Fibroblast of skin of left biceps (primary cell): ENCODE measurements at regions not wholly inside any gene's neighbourhood (a gene's known extent, or its start where the extent isn't known, plus 50 kb on each side); places are given as distances from the start of the nearest gene placed in this dataset.

Source experiments
- DNase-seq, 2 experiments: peaks; one replicate each; pipeline ENCODE4 v3.0.0-alpha.2; 2013; ENCODE audit warnings: low read depth in 2 of 2

DNA sequence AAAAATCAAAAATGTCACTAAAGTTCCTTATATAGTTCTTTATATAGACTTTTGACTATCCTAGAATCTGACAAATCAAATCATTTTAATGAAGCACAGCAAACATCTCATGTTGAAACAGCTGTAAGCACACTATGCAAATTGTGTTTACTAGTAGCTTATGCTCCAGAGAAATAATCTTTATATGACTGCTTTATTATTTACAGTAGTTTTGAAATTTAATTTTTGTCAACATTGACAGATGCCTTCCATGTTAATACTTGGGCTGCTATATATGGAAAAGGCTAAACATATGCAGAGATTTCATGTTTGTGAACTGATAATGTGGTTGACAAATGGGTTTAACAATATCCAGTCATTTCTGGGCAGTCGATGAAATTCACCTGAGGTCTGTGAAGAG lies 616.8 kb downstream of the TAFA4 start:
- DNase-seq: no peak

DNA sequence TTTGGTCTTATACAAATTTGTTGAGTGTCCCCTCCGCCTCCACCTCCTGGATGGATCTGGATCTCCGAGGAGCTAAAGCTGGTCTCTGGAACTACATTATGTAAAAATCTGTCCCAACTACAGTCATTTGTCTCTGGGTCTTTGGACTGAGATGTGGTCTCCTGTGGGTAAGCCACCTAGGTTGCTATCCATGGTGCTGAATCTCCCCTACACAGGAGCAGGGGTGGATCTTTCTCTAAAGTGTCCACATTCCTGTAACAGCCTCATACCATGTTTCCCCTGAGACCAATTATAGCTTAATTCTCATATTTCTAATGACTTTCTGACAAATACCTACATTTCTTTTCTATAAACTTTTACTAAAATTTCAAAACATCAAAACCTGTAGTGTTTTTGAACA lies 625.8 kb downstream of the TAFA4 start:
- no peak for DNase-seq

DNA sequence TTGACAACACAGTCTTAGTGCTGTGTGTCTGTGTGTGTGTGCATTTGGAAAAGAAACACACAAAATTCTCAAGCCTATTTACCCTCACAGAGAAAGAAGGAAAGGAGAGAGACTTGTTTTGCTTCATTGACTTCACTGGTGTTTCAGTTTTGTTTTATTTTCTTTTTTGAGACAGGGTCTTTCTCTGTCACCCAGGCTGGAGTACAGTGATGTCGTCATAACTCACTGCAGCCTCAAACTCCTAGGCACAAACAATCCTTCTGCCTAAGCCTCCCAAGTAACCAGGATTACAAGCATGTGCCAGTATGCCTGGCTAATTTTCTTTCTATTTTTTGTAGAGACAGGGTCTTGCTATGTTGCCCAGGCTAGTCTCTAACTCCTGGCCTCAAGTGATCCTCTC lies 636.9 kb downstream of the TAFA4 start:
- no peak for DNase-seq

DNA sequence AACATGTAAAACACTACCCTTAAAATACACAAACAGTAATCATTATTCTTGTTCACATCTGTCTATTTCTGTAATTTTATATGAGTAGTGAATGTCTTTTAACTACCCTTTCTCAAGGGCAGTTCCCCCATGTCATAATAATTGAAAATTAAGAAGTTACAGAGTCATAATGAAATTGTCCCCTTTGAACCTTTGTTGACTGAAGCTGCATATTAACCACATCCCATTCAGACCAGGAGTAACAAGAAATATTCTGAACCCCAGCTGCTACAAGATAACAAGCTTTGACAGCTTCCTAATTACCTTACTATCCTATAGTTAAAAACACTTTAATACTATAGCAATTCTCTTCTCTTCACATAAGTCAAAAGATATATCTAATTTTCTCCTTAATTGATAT lies 635.9 kb upstream of the SUCLG2 start:
- DNase-seq: no peak

DNA sequence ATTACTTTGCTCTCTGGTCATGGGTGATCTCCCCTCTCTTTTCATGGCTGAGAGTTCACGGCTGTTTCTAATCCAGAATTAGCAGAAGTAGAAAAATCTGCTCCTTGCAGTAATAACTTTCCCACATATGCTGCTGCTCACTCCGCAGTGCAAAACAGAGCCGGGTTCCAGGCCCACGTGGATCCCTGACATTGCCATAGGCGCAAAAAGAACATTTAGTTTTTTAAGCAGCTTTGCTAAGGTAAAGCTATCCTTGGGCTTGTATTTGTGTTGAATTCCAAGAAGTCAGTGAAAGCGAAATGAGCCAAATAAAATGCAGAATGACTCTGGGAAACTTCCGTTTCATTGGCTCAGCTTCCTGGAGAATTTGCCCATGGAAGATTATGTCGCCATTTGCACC lies 633.7 kb upstream of the SUCLG2 start:
- DNase-seq: no peak

DNA sequence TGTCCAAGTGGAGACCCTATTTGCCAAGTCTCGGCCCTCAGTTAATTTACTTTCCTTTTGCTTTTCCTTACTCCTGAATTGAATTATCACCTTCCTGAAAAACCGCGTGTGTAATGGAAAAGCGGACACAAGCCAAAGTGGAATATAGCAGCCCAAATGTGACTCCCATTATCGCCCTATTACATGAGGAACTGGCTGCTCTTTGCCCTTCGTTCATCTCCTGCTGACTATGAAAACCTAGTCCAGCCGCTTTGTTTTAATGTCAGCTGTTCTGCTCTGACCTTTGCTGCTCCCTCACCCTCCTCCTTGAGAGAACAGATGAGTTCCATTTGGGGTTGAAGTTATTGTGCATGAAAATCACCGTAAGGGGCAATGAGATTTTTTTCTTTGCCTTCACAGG lies 632.7 kb upstream of the SUCLG2 start:
- no peak for DNase-seq

DNA sequence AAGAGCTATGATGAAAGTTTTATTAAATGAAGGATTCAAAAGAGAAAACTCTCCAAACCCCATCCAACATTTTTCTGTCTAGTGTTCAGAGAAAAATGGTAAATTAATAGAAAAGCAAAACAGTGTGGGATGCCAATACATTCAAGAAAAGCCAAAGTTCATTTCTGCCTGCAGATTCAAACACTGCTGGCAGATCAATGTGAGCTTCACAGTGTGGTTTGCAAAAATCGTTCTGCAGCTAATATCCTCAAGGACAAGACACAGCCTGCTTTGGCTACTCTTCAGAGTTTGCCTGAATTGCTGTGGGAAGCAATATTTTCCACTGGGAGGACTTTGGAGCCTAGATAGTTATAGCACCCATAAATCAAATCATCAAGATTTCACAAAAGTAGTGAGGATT lies 619.9 kb upstream of the SUCLG2 start:
- DNase-seq: no peak

DNA sequence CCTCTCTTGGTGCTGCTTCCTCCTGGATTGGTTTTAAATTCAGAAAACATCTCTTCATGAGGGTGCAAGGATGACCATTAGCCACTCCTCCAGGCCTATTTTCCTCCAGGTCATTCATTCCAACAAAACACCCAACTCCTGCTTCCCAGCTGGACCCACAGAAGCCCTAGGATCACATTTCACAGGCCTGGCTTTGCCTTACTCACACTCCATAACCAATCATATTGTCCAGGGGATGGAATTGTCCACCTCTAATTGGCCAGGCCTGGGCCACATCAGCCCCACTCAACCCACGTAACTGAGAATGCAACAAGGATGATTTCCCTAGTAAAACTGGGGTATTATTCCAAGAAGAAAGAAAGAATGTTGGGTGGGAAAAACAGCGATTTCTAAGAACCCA lies 616.7 kb upstream of the SUCLG2 start:
- no peak for DNase-seq

DNA sequence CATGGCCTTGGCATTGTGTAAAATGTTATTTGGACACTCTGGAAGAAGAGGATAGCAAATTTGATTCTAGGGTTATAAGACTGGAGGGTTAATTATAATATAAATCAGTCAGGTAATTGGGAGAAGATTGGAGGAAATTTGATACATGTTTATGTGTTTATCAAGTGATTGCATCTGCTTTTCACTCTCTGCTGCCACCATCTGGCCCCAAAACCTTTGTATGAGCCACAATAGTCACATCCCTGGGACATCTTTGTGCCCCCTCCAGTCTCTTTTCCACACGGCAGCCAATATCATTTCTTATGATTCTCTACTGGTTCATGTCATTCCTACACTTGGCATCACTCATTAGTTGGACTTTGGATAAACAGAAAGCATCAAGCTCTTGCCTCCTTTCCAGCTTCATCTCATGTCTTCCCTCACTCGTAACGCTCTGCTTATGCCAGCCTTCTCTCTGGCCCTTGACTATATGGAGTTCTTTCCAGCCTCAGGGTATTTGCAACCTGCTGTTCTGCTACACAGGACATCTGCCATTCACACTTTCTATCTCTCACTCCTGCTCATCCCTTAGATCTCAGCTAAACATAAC lies 602.3 kb upstream of the SUCLG2 start:
- no peak for DNase-seq

DNA sequence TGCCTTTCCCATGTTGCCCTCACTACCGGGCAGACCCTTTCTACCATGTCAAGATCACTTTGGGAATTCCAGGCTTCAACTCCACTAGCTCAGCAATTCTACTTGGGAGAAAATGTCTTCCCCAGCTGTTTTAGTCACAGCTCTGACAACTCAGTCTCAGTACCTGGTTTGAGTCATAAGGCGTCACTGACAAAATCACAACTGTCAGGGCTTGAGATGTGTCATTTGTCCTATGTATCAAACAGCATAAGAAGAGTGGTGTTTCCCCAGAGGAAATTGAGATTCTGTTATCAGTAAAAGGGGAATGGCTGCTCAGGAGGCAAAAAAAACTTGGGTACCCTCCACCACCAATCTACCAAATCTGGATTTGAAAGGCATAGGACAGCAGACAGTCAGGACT lies 594.9 kb upstream of the SUCLG2 start:
- no peak for DNase-seq

DNA sequence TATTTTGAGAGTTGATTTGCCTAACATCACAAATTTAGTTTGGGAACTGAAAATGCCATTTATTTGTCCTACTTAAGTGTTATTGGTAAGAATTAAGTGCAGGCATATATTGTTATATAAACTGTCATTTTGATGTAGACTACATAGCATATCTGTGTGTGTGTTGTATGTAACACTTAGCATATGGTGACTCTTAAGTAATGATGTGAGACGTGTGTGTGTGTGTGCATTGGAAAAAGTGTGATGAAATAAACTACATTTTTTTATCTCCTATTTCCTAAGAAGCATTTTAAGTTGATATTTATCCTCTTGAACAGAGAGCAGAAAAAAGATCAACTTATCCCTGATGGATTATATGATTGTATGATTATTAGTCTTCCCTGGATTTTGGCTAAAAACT lies 588.2 kb upstream of the SUCLG2 start:
- DNase-seq: no peak

DNA sequence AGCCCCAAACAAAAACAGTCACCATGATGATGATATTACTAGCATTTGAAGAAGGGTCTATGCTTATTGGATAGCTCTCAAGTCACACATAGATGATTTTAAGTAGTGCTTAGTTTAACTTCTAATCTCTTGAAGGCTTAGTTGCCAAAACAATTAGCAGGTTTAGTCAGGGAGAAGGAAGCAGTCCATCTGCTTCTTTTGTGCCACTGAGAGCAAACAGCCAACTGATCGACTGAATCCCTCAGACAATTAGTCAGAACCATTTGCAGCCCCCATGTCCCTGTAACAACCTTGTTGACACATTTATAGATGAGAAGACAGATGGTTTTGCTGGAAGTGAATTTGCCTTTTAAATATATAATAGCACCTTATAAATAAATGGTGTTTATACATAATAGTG lies 585.1 kb upstream of the SUCLG2 start:
- no peak for DNase-seq

DNA sequence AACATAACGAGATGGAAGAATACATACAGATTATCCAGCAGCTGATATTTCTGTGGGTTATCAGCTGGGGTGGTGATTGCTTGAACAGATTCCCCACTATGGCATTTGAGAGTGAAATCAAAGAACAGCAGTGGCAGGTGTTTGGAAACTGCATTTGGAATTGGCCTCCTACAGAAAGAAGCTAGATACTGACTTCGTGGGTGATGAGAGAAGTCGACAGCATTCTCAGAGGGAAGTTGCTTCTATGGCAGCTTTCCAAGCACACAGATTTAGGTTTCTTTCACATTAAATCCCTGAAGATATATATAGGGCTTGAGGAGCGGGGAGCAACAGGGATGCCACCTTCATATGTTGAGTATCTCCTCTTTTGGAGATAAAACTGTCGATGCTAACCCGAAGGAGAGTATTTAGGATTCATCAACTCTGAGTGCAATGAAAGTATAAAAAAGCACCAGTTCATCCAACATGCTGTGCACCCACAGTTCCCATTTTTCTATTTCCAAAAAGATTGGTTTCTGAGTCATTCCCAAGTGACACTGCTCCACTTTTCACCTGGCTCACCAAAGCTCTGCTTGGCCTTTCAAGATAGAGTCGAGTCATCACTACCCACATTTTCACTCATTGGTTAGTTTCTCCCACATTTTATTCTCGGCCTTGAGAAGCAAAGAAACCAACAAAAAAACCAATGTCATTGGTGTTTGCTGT lies 579.8 kb upstream of the SUCLG2 start:
- DNase-seq: no peak

DNA sequence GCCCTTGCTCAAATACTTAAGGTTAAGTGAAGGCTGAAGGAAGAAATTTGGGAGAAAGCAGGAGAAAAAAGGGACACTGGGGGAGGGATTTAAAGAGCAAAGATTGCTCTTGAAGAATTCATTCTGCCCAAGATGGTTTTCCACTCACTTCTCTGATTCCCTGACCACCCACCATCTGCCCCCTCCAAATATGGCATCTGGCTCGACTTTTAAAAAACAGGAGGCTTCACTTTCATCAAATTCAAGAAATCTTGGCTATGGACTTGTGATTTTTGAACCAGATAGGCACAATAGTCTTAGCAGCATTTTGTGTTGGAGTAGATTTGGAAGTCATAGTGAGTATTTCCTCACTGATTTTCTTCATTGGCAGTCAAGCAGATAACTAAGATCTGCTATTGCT lies 574.4 kb upstream of the SUCLG2 start:
- DNase-seq: no peak

DNA sequence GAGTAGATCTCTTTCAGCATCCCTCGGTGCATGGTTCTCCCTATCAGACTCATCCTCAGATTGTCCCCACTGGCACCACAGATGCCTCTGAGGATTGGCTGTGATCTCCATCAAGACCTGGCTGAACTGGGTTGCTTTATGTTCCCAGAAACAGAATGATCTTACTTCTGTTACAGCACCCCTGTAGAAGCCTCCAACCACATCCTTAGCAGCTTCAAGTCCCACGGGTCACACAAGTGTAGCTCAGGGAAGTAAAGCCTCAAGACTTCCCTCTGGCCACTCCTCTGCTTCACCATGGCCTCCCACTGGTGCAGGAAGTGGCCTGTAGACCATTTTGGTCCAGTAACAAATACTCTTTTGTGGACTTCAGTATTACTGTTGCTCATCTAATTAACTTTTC lies 566.4 kb upstream of the SUCLG2 start:
- no peak for DNase-seq

DNA sequence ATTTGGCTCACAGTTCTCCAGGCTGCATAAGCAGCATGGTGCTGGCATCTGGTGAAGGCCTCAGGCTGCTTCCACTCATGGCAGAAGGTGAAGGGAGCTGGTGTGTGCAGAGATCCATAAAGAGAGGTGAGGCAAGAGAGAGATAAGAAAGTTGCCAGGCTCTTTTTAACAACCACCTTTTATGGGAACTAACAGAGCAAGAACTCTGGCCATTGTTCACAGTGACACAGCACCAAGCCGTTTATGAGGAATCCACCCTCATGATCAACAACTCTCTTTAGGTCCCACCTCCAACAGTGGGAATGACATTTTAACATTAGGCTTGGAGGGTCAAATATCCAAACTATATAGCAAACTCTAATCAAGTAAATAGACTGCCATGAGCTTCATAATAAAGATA lies 557.2 kb upstream of the SUCLG2 start:
- DNase-seq: no peak

DNA sequence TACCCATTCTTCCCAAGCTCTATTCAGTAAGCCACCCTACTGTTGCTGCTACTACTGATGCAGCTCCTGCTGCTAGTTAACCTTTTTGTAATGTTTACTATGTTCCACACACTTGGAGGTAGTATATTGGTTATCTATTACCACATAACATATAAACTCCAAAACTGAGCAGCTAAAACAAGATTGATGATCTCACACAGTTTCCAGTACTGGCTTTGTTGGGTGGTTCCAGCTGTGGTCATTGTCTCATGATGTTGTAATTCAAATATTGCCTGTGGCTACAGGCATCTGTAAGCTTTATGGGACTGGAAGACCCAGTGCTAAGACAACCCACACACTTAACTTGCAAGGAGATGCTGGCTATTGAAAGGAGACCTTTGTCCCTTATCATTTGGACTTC lies 556.2 kb upstream of the SUCLG2 start:
- DNase-seq: no peak

DNA sequence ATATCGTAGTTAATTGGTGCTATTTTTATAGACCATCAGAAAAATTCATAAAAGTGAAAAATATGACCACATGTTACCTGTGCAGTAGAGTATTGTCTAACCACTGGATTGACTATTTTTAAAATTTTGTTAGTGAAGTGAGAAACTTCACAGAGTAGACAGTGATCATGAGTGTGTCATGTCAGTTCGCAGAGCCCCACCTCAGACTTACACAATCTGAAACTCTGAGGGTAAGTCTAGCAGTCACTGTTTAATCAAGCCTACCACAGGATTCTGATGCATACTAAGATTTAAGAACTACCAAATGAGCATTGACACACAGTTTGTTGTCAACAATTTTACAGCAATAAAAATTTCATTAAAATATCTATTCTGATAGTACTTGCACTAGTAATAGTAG lies 552.9 kb upstream of the SUCLG2 start:
- DNase-seq: no peak

DNA sequence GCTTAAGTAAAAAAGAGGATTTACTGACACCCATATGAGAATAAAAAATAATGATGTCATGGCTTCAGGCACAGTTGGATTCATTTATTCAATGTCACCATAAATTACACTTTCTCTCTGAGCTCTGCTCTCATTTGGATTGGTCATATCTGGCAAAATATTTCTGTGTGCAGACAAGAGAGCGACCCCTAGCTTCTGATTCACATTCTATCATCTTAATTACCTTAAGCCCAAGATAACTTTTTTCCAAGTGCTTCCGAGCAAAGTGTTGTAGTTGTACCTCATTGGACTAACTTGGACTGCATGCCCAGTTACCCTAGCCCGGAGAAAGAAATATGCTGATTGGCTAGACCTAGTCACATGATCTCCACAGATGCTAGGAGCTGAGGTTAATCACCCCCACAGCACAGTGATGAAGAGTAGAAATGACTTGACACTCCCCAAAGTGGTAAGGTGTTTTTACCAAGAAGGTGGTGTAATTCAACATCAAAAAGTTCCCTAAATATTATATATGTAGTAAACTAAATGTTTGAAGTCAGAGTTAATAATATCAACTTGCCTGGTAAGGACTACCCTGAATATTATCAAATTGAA lies 552.2 kb upstream of the SUCLG2 start:
- no peak for DNase-seq

DNA sequence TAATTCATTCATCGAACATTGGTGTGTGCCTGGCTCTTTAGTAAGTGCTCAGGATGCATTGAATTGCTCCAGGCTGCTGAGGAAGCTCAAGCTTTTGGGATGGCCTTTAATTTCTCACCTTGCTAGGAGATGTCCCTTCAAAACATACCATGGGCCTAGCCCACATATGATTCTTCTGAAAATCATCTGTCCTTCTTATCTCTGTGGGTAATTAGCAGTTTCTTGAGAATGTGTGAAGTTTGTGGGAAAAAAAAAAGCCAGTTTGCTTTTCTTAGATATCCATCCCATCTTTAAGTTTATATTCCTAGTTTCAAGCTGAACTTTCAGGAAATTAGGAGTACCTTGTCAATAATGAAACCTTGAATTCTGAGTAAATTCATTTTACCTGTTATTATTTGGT lies 532.3 kb upstream of the SUCLG2 start:
- no peak for DNase-seq

DNA sequence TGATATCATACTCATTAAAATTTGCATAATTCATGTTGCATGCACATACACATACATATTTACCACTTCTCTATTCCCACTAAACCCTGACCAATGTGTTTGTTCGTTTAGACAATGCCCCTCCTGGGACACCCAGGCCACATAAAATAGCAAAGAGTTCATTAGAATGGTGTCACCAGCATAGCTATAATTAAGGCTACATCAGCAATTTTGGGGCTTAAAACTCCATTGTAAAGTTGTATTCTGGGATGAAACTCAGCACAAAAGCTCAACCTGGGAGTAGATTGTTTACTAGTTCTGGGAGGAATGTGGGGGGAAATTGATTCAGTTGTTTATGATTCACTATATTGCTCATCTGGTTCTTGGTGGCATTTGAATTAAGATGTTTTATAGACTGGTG lies 522.2 kb upstream of the SUCLG2 start:
- no peak for DNase-seq

DNA sequence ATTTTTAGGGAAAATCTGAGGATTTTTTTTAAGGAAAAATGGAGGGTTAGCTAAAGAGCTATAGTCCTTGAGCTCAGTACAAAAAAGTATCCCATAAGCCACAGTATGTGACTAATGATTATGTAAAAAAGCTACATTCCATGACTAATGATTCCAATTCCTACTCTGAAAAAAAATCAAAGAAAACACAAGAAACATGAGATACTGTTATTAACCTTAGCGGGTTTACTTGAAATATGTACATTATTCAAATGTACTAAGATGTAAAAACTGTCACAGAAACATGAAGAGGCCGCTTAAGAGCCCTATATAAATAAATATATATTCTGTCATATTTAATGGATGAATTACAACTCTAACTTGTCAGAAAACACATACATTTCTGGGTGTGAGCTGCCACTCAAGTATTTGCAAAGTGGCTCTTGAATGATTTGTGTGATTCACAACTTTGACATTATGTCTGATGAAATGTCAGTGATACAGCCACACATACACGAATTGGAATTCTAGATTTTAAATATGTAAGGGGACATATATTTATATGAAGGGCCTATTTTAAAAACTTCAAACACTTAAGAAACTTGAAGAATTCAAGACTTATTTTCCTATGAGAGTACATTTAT lies 518.7 kb upstream of the SUCLG2 start:
- no peak for DNase-seq

DNA sequence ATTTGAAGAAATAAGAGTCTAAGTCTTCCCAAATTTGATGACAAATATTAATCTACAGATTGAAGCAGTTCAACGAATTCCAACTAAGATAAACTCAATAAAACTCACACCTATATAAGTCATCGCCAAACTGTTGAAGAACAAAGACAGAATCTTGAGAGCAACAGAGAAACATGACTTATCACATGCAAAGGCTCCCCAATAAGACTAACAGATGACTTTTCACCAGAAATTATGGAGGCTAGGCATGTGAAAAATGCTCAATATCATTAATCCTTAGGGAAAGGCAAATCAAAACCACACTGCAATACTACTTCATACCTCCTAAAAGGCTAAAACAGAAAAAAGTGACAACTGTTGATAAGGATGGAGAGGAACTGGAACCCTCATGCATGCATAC lies 517.6 kb upstream of the SUCLG2 start:
- no peak for DNase-seq
